GM21717 (cell line): ENCODE measurements at regions not wholly inside any gene's neighbourhood (a gene's known extent, or its start where the extent isn't known, plus 50 kb on each side); places are given as distances from the start of the nearest gene placed in this dataset.

ENCODE experiments used
- ATAC-seq: cut with Tn5 transposase; IDR thresholded peaks from one replicate; pipeline ENCODE4 v1.9.1; 2021; ENCODE audit warnings: mild to moderate bottlenecking, moderate library complexity; ENCODE audit not compliant: unreplicated experiment

GRCh38 chr18:75524181-75524580 lies 96.7 kb upstream of the SMIM21 start:
- ATAC-seq: no peak

- ATAC-seq: no peak
Measured at GRCh38 chr18:75521816-75522215, 94.3 kb upstream of the SMIM21 start.

GRCh38 chr18:75518007-75518406 lies 90.5 kb upstream of the SMIM21 start:
- ATAC-seq: no peak

GRCh38 chr18:75517286-75517685 lies 89.8 kb upstream of the SMIM21 start:
- ATAC-seq: no peak

GRCh38 chr18:75507636-75508035 lies 80.1 kb upstream of the SMIM21 start:
- ATAC-seq: no peak

- no peak for ATAC-seq
Measured at GRCh38 chr18:75506913-75507312, 79.4 kb upstream of the SMIM21 start.

- ATAC-seq: no peak
Measured at GRCh38 chr18:75504469-75504868, 77.0 kb upstream of the SMIM21 start.

GRCh38 chr18:75503615-75504014 lies 76.1 kb upstream of the SMIM21 start:
- ATAC-seq: no peak

GRCh38 chr18:75502286-75502685 lies 74.8 kb upstream of the SMIM21 start:
- ATAC-seq: no peak

GRCh38 chr18:75500545-75500944 lies 73.0 kb upstream of the SMIM21 start:
- no peak for ATAC-seq

- no peak for ATAC-seq
Measured at GRCh38 chr18:75497576-75498235, 70.2 kb upstream of the SMIM21 start.

GRCh38 chr18:75496151-75496550 lies 68.6 kb upstream of the SMIM21 start:
- ATAC-seq: no peak

- no peak for ATAC-seq
Measured at GRCh38 chr18:75492852-75493251, 65.3 kb upstream of the SMIM21 start.

- no peak for ATAC-seq
Measured at GRCh38 chr18:75491361-75491760, 63.9 kb upstream of the SMIM21 start.

- ATAC-seq: no peak
Measured at GRCh38 chr18:75489493-75490190, 62.1 kb upstream of the SMIM21 start.

GRCh38 chr18:75483662-75484061 lies 56.2 kb upstream of the SMIM21 start:
- ATAC-seq: no peak

- no peak for ATAC-seq
Measured at GRCh38 chr18:75482880-75483279, 55.4 kb upstream of the SMIM21 start.

GRCh38 chr18:75480487-75480886 lies 53.0 kb upstream of the SMIM21 start:
- ATAC-seq: no peak

- ATAC-seq: peak; percentile 74
Measured at GRCh38 chr18:75478996-75479880, 51.7 kb upstream of the SMIM21 start.

GRCh38 chr18:75477900-75478299 lies 50.4 kb upstream of the SMIM21 start:
- no peak for ATAC-seq
